Activated CD8-positive, alpha-beta memory T cell treated with anti-CD3 and anti-CD28 coated beads for 24 hours (primary cell): ENCODE measurements at regions not wholly inside any gene's neighbourhood (a gene's known extent, or its start where the extent isn't known, plus 50 kb on each side); places are given as distances from the start of the nearest gene placed in this dataset.

Experiments used
- DNase-seq: peaks from one replicate; pipeline ENCODE4 v3.0.0-alpha.2; 2020

GRCh38 chr14:54322701-54323337, 74.0 kb upstream of the CDKN3 start:
- no peak for DNase-seq

- no peak for DNase-seq
Observed at GRCh38 chr14:54325766-54326165, 71.0 kb upstream of the CDKN3 start.

DNA sequence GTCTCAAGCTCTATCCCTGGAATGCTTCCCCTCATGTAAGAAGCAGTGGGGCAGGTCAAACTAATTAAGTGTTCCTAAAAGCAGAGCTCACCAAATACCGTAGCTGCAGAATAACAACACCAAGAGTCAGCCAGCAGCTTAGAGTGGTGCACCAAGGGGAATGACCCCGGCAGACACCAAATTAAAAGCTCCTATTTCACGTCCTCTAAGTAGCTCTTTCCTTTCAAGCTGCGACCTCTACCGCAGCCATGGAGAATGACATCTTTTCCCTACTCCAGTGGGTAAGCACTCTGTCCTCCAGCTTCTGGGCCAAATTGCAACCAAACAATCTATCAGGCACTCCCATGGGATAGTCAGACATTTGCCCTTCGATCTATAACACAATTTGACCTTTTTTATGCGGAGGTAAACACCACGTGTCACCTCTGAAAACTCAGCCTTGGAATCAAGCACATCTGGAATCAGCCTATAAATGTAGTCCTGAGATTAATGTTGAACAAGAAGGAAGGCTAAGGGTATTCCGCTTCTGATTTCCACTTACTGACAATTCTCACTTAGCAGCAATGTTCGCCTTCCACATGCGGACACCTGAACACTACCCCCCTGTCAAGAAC, 67.6 kb upstream of the CDKN3 start:
- DNase-seq: no peak

- no peak for DNase-seq
Observed at GRCh38 chr14:54330876-54331275, 65.9 kb upstream of the CDKN3 start.

DNA sequence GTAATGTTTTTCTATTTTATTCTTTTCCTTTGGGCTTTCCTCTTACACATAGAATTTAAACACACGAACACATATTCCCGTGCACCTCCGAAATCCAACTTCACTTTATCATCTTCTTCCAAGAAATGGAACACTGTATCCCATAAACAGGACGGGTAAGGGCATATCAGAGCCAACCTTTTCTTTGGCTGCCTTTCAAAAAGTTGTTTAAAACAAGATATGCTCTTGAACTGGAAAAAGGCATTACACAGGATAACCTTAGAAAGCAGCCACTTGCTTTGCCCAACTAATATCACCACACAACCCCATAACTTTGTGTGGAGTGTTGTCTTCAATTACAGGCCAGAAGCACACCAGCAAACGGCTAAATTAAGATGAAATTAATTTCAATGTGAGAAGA, 65.3 kb upstream of the CDKN3 start:
- DNase-seq: no peak

GRCh38 chr14:54332490-54332889, 64.3 kb upstream of the CDKN3 start:
- no peak for DNase-seq

DNA sequence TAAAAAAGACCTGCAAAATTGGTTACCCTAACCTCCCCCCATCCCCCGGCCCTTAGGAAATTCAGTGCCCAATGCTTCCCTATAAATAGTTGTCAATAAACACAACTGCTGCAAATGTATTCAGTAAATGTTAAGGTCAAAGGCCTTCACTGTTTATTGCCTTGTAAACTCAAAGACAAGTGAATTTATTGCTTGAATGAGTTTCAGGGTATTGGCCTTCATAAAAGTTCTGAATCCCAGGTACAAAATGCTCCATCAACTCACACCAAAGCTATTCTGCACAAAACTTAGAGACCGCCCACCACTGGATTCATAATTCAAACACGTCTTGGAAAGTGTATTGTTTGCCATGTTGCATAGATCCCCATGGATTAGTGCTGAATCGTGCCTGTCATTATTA, 63.3 kb upstream of the CDKN3 start:
- no peak for DNase-seq

DNA sequence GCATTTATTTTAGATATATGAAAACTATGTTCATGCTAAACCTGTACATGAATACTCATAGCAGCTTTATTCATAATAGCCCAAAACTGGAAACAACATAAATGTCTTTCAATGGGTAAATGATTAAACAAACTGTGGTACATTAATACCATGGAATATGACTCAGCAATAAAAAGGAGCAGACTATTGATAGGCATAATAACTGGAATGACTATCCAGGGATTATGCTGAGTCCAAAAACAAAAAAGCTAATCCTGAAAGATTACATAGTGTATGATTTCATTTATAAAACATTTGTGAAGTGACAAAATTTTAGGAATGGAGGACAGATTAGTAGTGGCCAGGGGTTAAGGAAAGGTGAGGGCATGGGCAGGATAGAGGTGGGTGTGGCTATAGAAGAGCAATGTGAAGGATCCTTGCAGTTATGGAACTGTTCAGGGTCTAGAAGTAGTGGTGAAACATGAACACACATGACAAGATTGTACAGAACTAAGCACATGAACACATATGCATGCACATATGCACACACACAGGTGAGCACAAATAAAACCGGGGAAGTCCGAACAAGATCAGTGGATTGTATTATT, 61.1 kb upstream of the CDKN3 start:
- no peak for DNase-seq

- no peak for DNase-seq
Observed at GRCh38 chr14:54337314-54337713, 59.5 kb upstream of the CDKN3 start.

DNA sequence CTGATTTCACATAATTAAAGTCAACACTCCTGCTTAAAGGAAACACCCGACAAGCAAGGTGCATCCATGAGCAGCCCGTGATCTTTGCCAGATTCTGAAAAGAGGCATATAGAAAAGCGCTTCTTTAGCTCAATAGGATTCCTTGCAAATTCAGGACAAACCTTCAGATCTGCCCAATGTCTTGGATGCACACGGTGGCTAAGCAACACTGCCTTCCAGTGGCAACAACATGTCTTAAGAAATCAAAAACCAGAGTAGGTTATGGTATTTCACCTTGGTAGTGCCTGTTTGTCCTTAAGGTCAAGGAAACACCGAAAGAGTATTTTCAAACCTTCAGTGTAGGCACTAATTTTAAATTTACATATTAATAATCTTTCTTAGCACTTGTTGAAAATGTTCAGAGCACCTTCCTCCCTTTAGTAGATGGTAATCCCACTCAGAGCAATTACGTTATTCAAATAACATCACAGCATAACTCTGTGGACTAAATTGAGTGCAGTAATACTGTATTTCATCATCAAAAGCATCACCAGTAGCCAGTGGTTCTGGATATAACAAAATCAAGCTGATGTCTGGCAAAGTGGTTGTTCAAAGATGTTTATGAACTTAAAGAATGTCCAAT, 58.0 kb upstream of the CDKN3 start:
- no peak for DNase-seq

DNA sequence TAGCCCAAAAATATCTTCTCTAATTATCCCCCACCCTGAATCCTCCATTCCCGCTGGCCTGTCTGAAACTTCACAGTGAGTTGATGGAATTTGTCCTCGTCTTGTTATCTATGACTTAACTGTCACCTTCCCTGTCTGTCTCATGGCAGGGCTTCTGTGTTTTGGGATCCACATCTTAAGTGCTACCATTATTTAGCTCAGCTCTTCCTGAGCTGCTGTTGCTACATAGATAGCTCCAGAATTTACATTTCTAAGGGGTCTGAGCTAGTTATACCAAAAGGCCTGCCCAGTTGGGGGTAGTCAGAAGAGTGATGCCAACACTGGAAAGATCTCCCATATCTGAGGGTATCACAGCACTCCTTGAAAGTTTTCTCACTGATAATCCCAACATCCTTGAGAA, 57.0 kb upstream of the CDKN3 start:
- no peak for DNase-seq

- no peak for DNase-seq
Observed at GRCh38 chr14:54342806-54343205, 54.0 kb upstream of the CDKN3 start.

DNA sequence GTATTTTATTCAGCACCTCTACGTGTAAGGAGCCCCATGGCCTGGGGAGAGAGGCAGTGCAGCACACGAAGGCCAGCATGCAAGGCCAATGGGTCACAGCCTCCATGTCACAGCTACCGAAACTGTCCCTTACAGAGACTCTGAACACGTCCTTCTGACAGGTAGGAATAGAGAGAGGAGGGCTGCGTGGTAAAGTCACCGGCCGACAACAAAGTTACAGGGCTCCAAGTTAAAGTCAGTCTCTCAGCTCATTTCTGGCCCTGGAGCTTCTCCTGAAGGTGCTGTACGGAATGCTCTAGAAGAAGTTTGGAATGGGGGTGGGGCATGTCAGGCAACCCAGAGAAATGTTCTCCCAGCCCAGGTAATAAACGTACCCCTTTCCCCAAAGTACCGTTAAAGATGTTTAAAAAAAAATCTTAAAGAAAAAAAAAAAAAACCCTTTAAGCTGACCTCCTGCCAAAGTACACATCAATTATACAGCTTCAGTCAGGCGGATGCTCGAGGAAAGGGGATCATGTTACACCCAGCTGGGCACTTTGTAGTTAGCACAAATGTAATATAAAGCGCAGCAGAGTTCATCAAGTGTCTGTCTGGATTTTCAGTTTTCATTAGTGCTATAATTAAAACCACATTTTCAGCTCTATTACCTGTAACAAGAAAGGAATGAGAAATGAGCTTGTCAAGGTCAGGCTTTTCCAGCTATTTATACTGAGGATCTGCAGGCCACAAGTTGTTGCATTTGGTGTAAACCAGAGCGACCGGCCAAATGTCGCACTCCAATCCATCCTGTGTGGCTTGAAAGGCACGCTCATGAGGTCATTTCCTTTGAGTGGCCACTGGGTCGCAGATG, 53.3 kb upstream of the CDKN3 start:
- no peak for DNase-seq

GRCh38 chr14:54344445-54344844, 52.4 kb upstream of the CDKN3 start:
- no peak for DNase-seq

- no peak for DNase-seq
Observed at GRCh38 chr14:54346257-54346656, 50.5 kb upstream of the CDKN3 start.
